ENCODE measurements at regions not wholly inside any gene's neighbourhood (a gene's known extent, or its start where the extent isn't known, plus 50 kb on each side); places are given as distances from the start of the nearest gene placed in this dataset.
"Not testable (repeated sequence)": the region's sequence is repeated elsewhere in the genome, so short reads cannot be mapped to it uniquely, and the experiment has no call there.

GRCh38 chr13:33677215-33677614 is 140.7 kb upstream of the RFC3 start:
- Histone ChIP-seq H3K36me3 (no peaks in the 10 kb centered on the region), H3K4me3 (no peak overlapping the region), H3K27ac (peak overlapping the region in 1 of 2 donors; percentile 2), H3K9me3 (no peaks in the 10 kb centered on the region), H3K4me1 (replicated peaks) (no peaks in the 10 kb centered on the region), H3K27me3 (replicated peaks; ENCODE audit: insufficient read depth) (no peaks in the 10 kb centered on the region)
- no peak for DNase-seq (ENCODE audit: low spot score)
- 64% methylated on average over 1 of the region's 1 CpG for WGBS
- TF ChIP-seq POLR2AphosphoS5 (IDR thresholded peaks at IDR 0.05) (no peak), POLR2A (IDR thresholded peaks at IDR 0.05) (no peak), CTCF (IDR thresholded peaks at IDR 0.05) (no peak)
- intact Hi-C loops (cut with DNase I): no loop called here

GRCh38 chr13:33678084-33678483 is 139.9 kb upstream of the RFC3 start:
- no peak for DNase-seq (ENCODE audit: low spot score)
- no peaks in the 10 kb centered on the region for H3K9me3 ChIP-seq
- no peak for TF ChIP-seq CTCF (IDR thresholded peaks at IDR 0.05)
- intact Hi-C loops (cut with DNase I): no loop called here
- H3K27me3 ChIP-seq (replicated peaks; ENCODE audit: insufficient read depth): no peaks in the 10 kb centered on the region
- 93% methylated on average over 9 of the region's 9 CpGs for WGBS
- H3K36me3 ChIP-seq: no peaks in the 10 kb centered on the region
- H3K4me3 ChIP-seq: no peak overlapping the region
- no peaks in the 10 kb centered on the region for H3K4me1 ChIP-seq (replicated peaks)
- no peak overlapping the region for H3K27ac ChIP-seq

- DNase-seq (ENCODE audit: low spot score): no peak
- TF ChIP-seq CTCF (IDR thresholded peaks at IDR 0.05): no peak
- TF ChIP-seq POLR2A (IDR thresholded peaks at IDR 0.05): no peak
- no peak for TF ChIP-seq POLR2AphosphoS5 (IDR thresholded peaks at IDR 0.05)
- no peaks in the 10 kb centered on the region for H3K36me3 ChIP-seq
- no peak overlapping the region for H3K4me3 ChIP-seq
- no peaks in the 10 kb centered on the region for H3K9me3 ChIP-seq
- 70% methylated on average over 11 of the region's 11 CpGs for WGBS
- intact Hi-C loops (cut with DNase I): no loop called here
- no peaks in the 10 kb centered on the region for H3K4me1 ChIP-seq (replicated peaks)
- H3K27me3 ChIP-seq (replicated peaks; ENCODE audit: insufficient read depth): no peaks in the 10 kb centered on the region
- H3K27ac ChIP-seq: no peak overlapping the region
Observed at GRCh38 chr13:33678906-33679657, 138.9 kb upstream of the RFC3 start.

GRCh38 chr13:33679658-33680012 is 138.3 kb upstream of the RFC3 start:
- DNase-seq (ENCODE audit: low spot score): no peak
- no peak overlapping the region for H3K27ac ChIP-seq
- no peaks in the 10 kb centered on the region for H3K4me1 ChIP-seq (replicated peaks)
- TF ChIP-seq CTCF (IDR thresholded peaks at IDR 0.05) (no peak), POLR2A (IDR thresholded peaks at IDR 0.05) (no peak), POLR2AphosphoS5 (IDR thresholded peaks at IDR 0.05) (no peak)
- 96% methylated on average over 1 of the region's 1 CpG for WGBS
- no peak overlapping the region for H3K4me3 ChIP-seq
- H3K36me3 ChIP-seq: no peaks in the 10 kb centered on the region
- no peaks in the 10 kb centered on the region for H3K27me3 ChIP-seq (replicated peaks; ENCODE audit: insufficient read depth)
- intact Hi-C loops (cut with DNase I): no loop called here
- no peaks in the 10 kb centered on the region for H3K9me3 ChIP-seq

GRCh38 chr13:33682020-33682564 is 135.9 kb upstream of the RFC3 start:
- Histone ChIP-seq H3K27me3 (replicated peaks; ENCODE audit: insufficient read depth) (no peaks in the 10 kb centered on the region), H3K9me3 (no peaks in the 10 kb centered on the region), H3K4me3 (no peak overlapping the region), H3K27ac (no peak overlapping the region), H3K4me1 (replicated peaks) (no peaks in the 10 kb centered on the region), H3K36me3 (no peaks in the 10 kb centered on the region)
- 90% methylated on average over 27 of the region's 35 CpGs for WGBS
- intact Hi-C loops (cut with DNase I): no loop called here
- no peak for TF ChIP-seq CTCF (IDR thresholded peaks at IDR 0.05)
- DNase-seq (ENCODE audit: low spot score): no peak

GRCh38 chr13:33682646-33683045 is 135.3 kb upstream of the RFC3 start:
- DNase-seq (ENCODE audit: low spot score); H3K36me3 ChIP-seq; H3K4me1 ChIP-seq (replicated peaks); H3K27ac ChIP-seq; H3K27me3 ChIP-seq (replicated peaks; ENCODE audit: insufficient read depth); H3K4me3 ChIP-seq; intact Hi-C loops (cut with DNase I); H3K9me3 ChIP-seq: not testable (repeated sequence)
- WGBS: 77% methylated on average over 5 of the region's 5 CpGs
